SH-SY5Y (cell line): ENCODE measurements at regions not wholly inside any gene's neighbourhood (a gene's known extent, or its start where the extent isn't known, plus 50 kb on each side); places are given as distances from the start of the nearest gene placed in this dataset.

Experiments used
- GATA2 ChIP-seq: IDR thresholded peaks from 2 replicates; pipeline ENCODE4 v1.6.1; 2011; ENCODE audit warnings: mild to moderate bottlenecking, low read depth, low read length
- GATA3 ChIP-seq: IDR thresholded peaks from 2 replicates; pipeline ENCODE4 v1.6.1; 2011; ENCODE audit warnings: low read depth, mild to moderate bottlenecking, low read length, moderate library complexity

GRCh38 chr2:181123798-181124231 is 143.4 kb downstream of the UBE2E3 start:
- TF ChIP-seq GATA2: no peak
- TF ChIP-seq GATA3: no peak
